Stimulated activated CD4-positive, alpha-beta T cell treated with anti-CD3 and anti-CD28 coated beads, Interleukin-12 subunit alpha, Interleukin-12 subunit beta, amount 100 ng/mL, for 48 hours (primary cell): ENCODE measurements at regions not wholly inside any gene's neighbourhood (a gene's known extent, or its start where the extent isn't known, plus 50 kb on each side); places are given as distances from the start of the nearest gene placed in this dataset.

Experiments used
- DNase-seq, 3 donors: peaks; one replicate each; pipeline ENCODE4 v3.0.0-alpha.2; 2020; ENCODE audit warnings: low read depth in 2 of 3, low spot score in 1 of 3

- peak in 1 of 3 donors; percentile 14 for DNase-seq
Observed at GRCh38 chr6:15023018-15023417, 222.9 kb upstream of the JARID2 start.

- DNase-seq: peak; percentile 62 to 68 (median 64)
Observed at GRCh38 chr6:15023448-15023847, 222.4 kb upstream of the JARID2 start.

GRCh38 chr6:15025446-15025845, 220.4 kb upstream of the JARID2 start:
- no peak for DNase-seq

- DNase-seq: no peak
Observed at GRCh38 chr6:15026832-15027231, 219.0 kb upstream of the JARID2 start.

- no peak for DNase-seq
Observed at GRCh38 chr6:15027472-15027871, 218.4 kb upstream of the JARID2 start.

GRCh38 chr6:15032015-15032414, 213.9 kb upstream of the JARID2 start:
- DNase-seq: no peak

GRCh38 chr6:15033850-15034203, 212.0 kb upstream of the JARID2 start:
- no peak for DNase-seq

- no peak for DNase-seq
Observed at GRCh38 chr6:15036690-15037245, 209.1 kb upstream of the JARID2 start.

GRCh38 chr6:15037253-15037652, 208.6 kb upstream of the JARID2 start:
- no peak for DNase-seq

GRCh38 chr6:15038013-15038791, 207.7 kb upstream of the JARID2 start:
- no peak for DNase-seq

GRCh38 chr6:15039136-15039535, 206.7 kb upstream of the JARID2 start:
- no peak for DNase-seq

GRCh38 chr6:15042938-15043337, 202.9 kb upstream of the JARID2 start:
- no peak for DNase-seq

- no peak for DNase-seq
Observed at GRCh38 chr6:15044146-15044882, 201.6 kb upstream of the JARID2 start.

- DNase-seq: no peak
Observed at GRCh38 chr6:15044948-15045347, 200.9 kb upstream of the JARID2 start.

GRCh38 chr6:15046751-15047150, 199.1 kb upstream of the JARID2 start:
- no peak for DNase-seq

GRCh38 chr6:15048367-15048766, 197.5 kb upstream of the JARID2 start:
- DNase-seq: no peak

GRCh38 chr6:15058200-15059061, 187.4 kb upstream of the JARID2 start:
- no peak for DNase-seq

GRCh38 chr6:15061180-15061641, 184.7 kb upstream of the JARID2 start:
- DNase-seq: no peak

- no peak for DNase-seq
Observed at GRCh38 chr6:15061908-15062515, 183.9 kb upstream of the JARID2 start.

GRCh38 chr6:15062516-15063252, 183.2 kb upstream of the JARID2 start:
- DNase-seq: no peak
